Osteoblast (primary cell): ENCODE measurements at regions not wholly inside any gene's neighbourhood (a gene's known extent, or its start where the extent isn't known, plus 50 kb on each side); places are given as distances from the start of the nearest gene placed in this dataset.
"Not testable (repeated sequence)": the region's sequence is repeated elsewhere in the genome, so short reads cannot be mapped to it uniquely, and the experiment has no call there.

ENCODE experiments used
- DNase-seq: peaks from one replicate; pipeline ENCODE4 v3.0.0; 2011; ENCODE audit warnings: low spot score, mixed read lengths; ENCODE audit not compliant: insufficient read length; ENCODE audit errors: missing footprints
- H2AFZ ChIP-seq: 2 replicates; pipeline ENCODE4 v1.6.0; 2011; ENCODE audit warnings: mild to moderate bottlenecking, low read length
- H3K27ac ChIP-seq: 2 replicates; pipeline ENCODE4 v1.5.1; 2011; ENCODE audit warnings: mild to moderate bottlenecking, low read depth, low read length, moderate library complexity
- H3K27me3 ChIP-seq: 2 replicates; pipeline ENCODE4 v1.6.0; 2012; ENCODE audit warnings: mild to moderate bottlenecking, control low read depth, inconsistent platforms, low read length, moderate library complexity; ENCODE audit not compliant: insufficient read depth
- H3K36me3 ChIP-seq: 2 replicates; pipeline ENCODE4 v1.5.1; 2011; ENCODE audit warnings: mild to moderate bottlenecking, low read length, control low read depth, moderate library complexity; ENCODE audit not compliant: insufficient read depth
- H3K4me1 ChIP-seq: 2 replicates; pipeline ENCODE4 v1.5.1; 2011; ENCODE audit warnings: mild to moderate bottlenecking, low read length, control low read depth, moderate library complexity; ENCODE audit not compliant: insufficient read depth
- H3K4me2 ChIP-seq: 2 replicates; pipeline ENCODE4 v1.6.0; 2011; ENCODE audit warnings: mild to moderate bottlenecking, low read length; ENCODE audit not compliant: insufficient read depth
- H3K4me3 ChIP-seq: fragments of 200-600 bp; sonication (generic); 3 replicates; pipeline ENCODE4 v1.5.1; 2012; ENCODE audit warnings: mild to moderate bottlenecking, low read length, inconsistent platforms; ENCODE audit not compliant: insufficient read depth
- H3K79me2 ChIP-seq: 2 replicates; pipeline ENCODE4 v1.6.0; 2012; ENCODE audit warnings: mild to moderate bottlenecking, low read length, control low read depth, inconsistent platforms; ENCODE audit not compliant: insufficient read depth
- H3K9me3 ChIP-seq: 2 replicates; pipeline ENCODE4 v1.5.1; 2011; ENCODE audit warnings: low read depth, low read length, control low read depth
- H4K20me1 ChIP-seq: 2 replicates; pipeline ENCODE4 v1.6.0; 2012; ENCODE audit warnings: mild to moderate bottlenecking, low read length, control low read depth; ENCODE audit not compliant: insufficient read depth
- CTCF ChIP-seq: IDR thresholded peaks from 2 replicates; pipeline ENCODE4 v1.5.1; 2011; ENCODE audit warnings: mild to moderate bottlenecking, low read depth, low read length, moderate library complexity; ENCODE audit errors: extremely low read depth

- Histone ChIP-seq H3K27me3 (no peaks in the 10 kb centered on the region), H3K79me2 (no peaks in the 10 kb centered on the region), H3K4me3 (no peak overlapping the region), H3K9me3 (no peaks in the 10 kb centered on the region), H3K4me2 (no peak overlapping the region), H3K4me1 (no peaks in the 10 kb centered on the region), H3K36me3 (no peaks in the 10 kb centered on the region), H3K27ac (no peak overlapping the region), H4K20me1 (no peaks in the 10 kb centered on the region), H2AFZ (no peak overlapping the region)
- DNase-seq: no peak
- TF ChIP-seq CTCF: no peak
Measured at GRCh38 chr9:108258640-108259039, 597.1 kb downstream of the ACTL7B start.

GRCh38 chr9:108257382-108257781, 598.4 kb downstream of the ACTL7B start:
- Histone ChIP-seq H2AFZ (no peak overlapping the region), H3K27ac (no peak overlapping the region), H3K27me3 (no peaks in the 10 kb centered on the region), H3K4me3 (no peak overlapping the region), H3K4me2 (no peak overlapping the region), H3K79me2 (no peaks in the 10 kb centered on the region), H3K36me3 (no peaks in the 10 kb centered on the region), H4K20me1 (no peaks in the 10 kb centered on the region), H3K4me1 (no peaks in the 10 kb centered on the region), H3K9me3 (no peaks in the 10 kb centered on the region)
- no peak for DNase-seq
- TF ChIP-seq CTCF: no peak

- Histone ChIP-seq H3K4me3 (no peak overlapping the region), H3K79me2 (no peaks in the 10 kb centered on the region)
Measured at GRCh38 chr9:108254236-108254635, 601.5 kb downstream of the ACTL7B start.

GRCh38 chr9:108247391-108247790, 608.4 kb downstream of the ACTL7B start:
- H4K20me1 ChIP-seq, H3K4me2 ChIP-seq, H3K79me2 ChIP-seq, H3K9me3 ChIP-seq, H3K27ac ChIP-seq, H3K4me3 ChIP-seq, H3K27me3 ChIP-seq, H3K4me1 ChIP-seq, H2AFZ ChIP-seq, DNase-seq, H3K36me3 ChIP-seq: not testable (repeated sequence)

More at GRCh38 chr9:108254236-108254635, 601.5 kb downstream of the ACTL7B start:
- Histone ChIP-seq H3K4me1 (no peaks in the 10 kb centered on the region), H3K9me3 (no peaks in the 10 kb centered on the region), H3K27ac (no peak overlapping the region), H2AFZ (no peak overlapping the region), H3K4me2 (no peak overlapping the region), H3K27me3 (no peaks in the 10 kb centered on the region), H4K20me1 (no peaks in the 10 kb centered on the region), H3K36me3 (no peaks in the 10 kb centered on the region)
- no peak for TF ChIP-seq CTCF
- DNase-seq: no peak
